Stimulated activated CD8-positive, alpha-beta memory T cell treated with anti-CD3 and anti-CD28 coated beads, Interleukin-7, amount 100 ng/mL, for 1 hour (primary cell): ENCODE measurements at regions not wholly inside any gene's neighbourhood (a gene's known extent, or its start where the extent isn't known, plus 50 kb on each side); places are given as distances from the start of the nearest gene placed in this dataset.
"Not testable (repeated sequence)": the region's sequence is repeated elsewhere in the genome, so short reads cannot be mapped to it uniquely, and the experiment has no call there.

Experiments
- DNase-seq, 2 donors: peaks; one replicate each; pipeline ENCODE4 v3.0.0-alpha.2; 2020; ENCODE audit warnings: low read depth in 2 of 2

GRCh38 chrX:3842822-3843521 is 129.5 kb upstream of the PRKX start:
- DNase-seq: not testable (repeated sequence)

GRCh38 chrX:3838754-3839153 is 125.3 kb upstream of the PRKX start:
- DNase-seq: not testable (repeated sequence)

- DNase-seq: not testable (repeated sequence)
These were observed 124.7 kb upstream of the PRKX start for GRCh38 chrX:3837958-3838643.

- DNase-seq: not testable (repeated sequence)
These were observed 123.8 kb upstream of the PRKX start for GRCh38 chrX:3837211-3837610.

- not testable (repeated sequence) for DNase-seq
These were observed 120.5 kb upstream of the PRKX start for GRCh38 chrX:3833761-3834542.

GRCh38 chrX:3830020-3830419 is 116.6 kb upstream of the PRKX start:
- not testable (repeated sequence) for DNase-seq

GRCh38 chrX:3829041-3829531 is 115.6 kb upstream of the PRKX start:
- DNase-seq: not testable (repeated sequence)

- not testable (repeated sequence) for DNase-seq
These were observed 115.1 kb upstream of the PRKX start for GRCh38 chrX:3828378-3829040.

- not testable (repeated sequence) for DNase-seq
These were observed 110.6 kb upstream of the PRKX start for GRCh38 chrX:3824008-3824407.

- DNase-seq: no peak
These were observed 106.7 kb upstream of the PRKX start for GRCh38 chrX:3820167-3820566.

GRCh38 chrX:3817480-3817879 is 104.0 kb upstream of the PRKX start:
- not testable (repeated sequence) for DNase-seq

- DNase-seq: peak in 1 of 2 donors; percentile 11
These were observed 102.6 kb upstream of the PRKX start for GRCh38 chrX:3815896-3816664.

- DNase-seq: no peak
These were observed 98.2 kb upstream of the PRKX start for GRCh38 chrX:3811331-3812311.

GRCh38 chrX:3807906-3808305 is 94.5 kb upstream of the PRKX start:
- DNase-seq: no peak

- DNase-seq: no peak
These were observed 93.2 kb upstream of the PRKX start for GRCh38 chrX:3806630-3807029.

- no peak for DNase-seq
These were observed 90.3 kb upstream of the PRKX start for GRCh38 chrX:3803713-3804112.

GRCh38 chrX:3803305-3803704 is 89.9 kb upstream of the PRKX start:
- DNase-seq: no peak

- not testable (repeated sequence) for DNase-seq
These were observed 82.0 kb upstream of the PRKX start for GRCh38 chrX:3795411-3795810.

- DNase-seq: no peak
These were observed 78.0 kb upstream of the PRKX start for GRCh38 chrX:3791449-3791848.
